GM23248 (cell line): ENCODE measurements at regions not wholly inside any gene's neighbourhood (a gene's known extent, or its start where the extent isn't known, plus 50 kb on each side); places are given as distances from the start of the nearest gene placed in this dataset.

Experiments used
- DNase-seq: peaks from one replicate; pipeline ENCODE4 v3.0.0-alpha.2; 2015
- H2AFZ ChIP-seq: fragments of 200-600 bp; sonication (generic); 2 replicates; pipeline ENCODE4 v1.6.1; 2016; ENCODE audit warnings: antibody characterized with exemption
- H3F3A ChIP-seq: fragments of 200-600 bp; sonication (generic); 2 replicates; pipeline ENCODE4 v1.6.1; 2016; ENCODE audit warnings: mild to moderate bottlenecking, antibody characterized with exemption, mixed run types; ENCODE audit not compliant: insufficient read depth
- H3K27ac ChIP-seq: fragments of 200-600 bp; sonication (generic); 2 replicates; pipeline ENCODE4 v1.5.1; 2016; ENCODE audit warnings: mild to moderate bottlenecking
- H3K27me3 ChIP-seq: fragments of 200-600 bp; sonication (generic); replicated peaks from 2 replicates; pipeline ENCODE4 v1.6.1; 2016; ENCODE audit warnings: mild to moderate bottlenecking; ENCODE audit not compliant: insufficient read depth
- H3K36me3 ChIP-seq: fragments of 200-600 bp; sonication (generic); 2 replicates; pipeline ENCODE4 v1.6.1; 2016; ENCODE audit warnings: low read depth, mild to moderate bottlenecking
- H3K4me1 ChIP-seq: fragments of 200-600 bp; sonication (generic); 2 replicates; pipeline ENCODE4 v1.6.1; 2016; ENCODE audit warnings: mild to moderate bottlenecking; ENCODE audit not compliant: insufficient read depth
- H3K4me2 ChIP-seq: fragments of 200-600 bp; sonication (generic); one replicate; pipeline ENCODE4 v1.6.1; 2016; ENCODE audit warnings: mild to moderate bottlenecking; ENCODE audit not compliant: unreplicated experiment
- H3K4me3 ChIP-seq: fragments of 200-600 bp; sonication (generic); 2 replicates; pipeline ENCODE4 v1.5.1; 2016; ENCODE audit warnings: mild to moderate bottlenecking
- H3K79me2 ChIP-seq: fragments of 200-600 bp; sonication (generic); 2 replicates; pipeline ENCODE4 v1.6.1; 2016; ENCODE audit warnings: mild to moderate bottlenecking; ENCODE audit not compliant: insufficient read depth
- H3K9ac ChIP-seq: fragments of 200-600 bp; sonication (generic); 2 replicates; pipeline ENCODE4 v1.6.1; 2016; ENCODE audit warnings: mild to moderate bottlenecking
- H3K9me2 ChIP-seq: fragments of 200-600 bp; sonication (generic); 2 replicates; pipeline ENCODE4 v1.6.1; 2016; ENCODE audit warnings: mixed run types, mild to moderate bottlenecking, moderate library complexity; ENCODE audit not compliant: insufficient read depth
- H3K9me3 ChIP-seq: fragments of 200-600 bp; sonication (generic); one replicate; pipeline ENCODE4 v1.6.1; 2017; ENCODE audit warnings: low read depth
- H4K20me1 ChIP-seq: fragments of 200-600 bp; sonication (generic); 2 replicates; pipeline ENCODE4 v1.6.0; 2016; ENCODE audit not compliant: insufficient read depth
- EZH2 ChIP-seq: fragments of 200-600 bp; sonication (generic); IDR thresholded peaks from 2 replicates; pipeline ENCODE4 v1.6.1; 2018; ENCODE audit warnings: antibody characterized with exemption, mild to moderate bottlenecking; ENCODE audit not compliant: insufficient read depth, poor library complexity, severe bottlenecking
- EZH2phosphoT487 ChIP-seq: fragments of 200-600 bp; sonication (generic); IDR thresholded peaks from 2 replicates; pipeline ENCODE4 v1.6.1; 2018; ENCODE audit warnings: antibody characterized with exemption, moderate library complexity, mild to moderate bottlenecking, low read depth; ENCODE audit not compliant: insufficient read depth
- WGBS, 2 experiments: methylation state at CpG; one replicate each; pipeline ENCODE4 v1.1.6; 2015 to 2017; ENCODE audit warnings: low lambda C conversion rate in 2 of 2, low coverage in 1 of 2; ENCODE audit errors: missing lambda C conversion rate in 2 of 2; 5-methylcytosine and 5-hydroxymethylcytosine counted together
- in situ Hi-C: fragments of 300-500 bp; cut with MboI; formaldehyde crosslinking; loops from 2 replicates; pipeline ENCODE4 v1.15.0; 2020

- no peak for DNase-seq
- Histone ChIP-seq H3K4me2 (no peak overlapping the region), H3K36me3 (no peaks in the 10 kb centered on the region), H4K20me1 (no peaks in the 10 kb centered on the region), H3K9me2 (no peaks in the 10 kb centered on the region), H3K4me1 (peaks cover 4% of the 10 kb centered on the region; the same call in 1 of the 2 replicates), H3K9ac (no peak overlapping the region), H3K79me2 (no peaks in the 10 kb centered on the region), H3F3A (no peaks in the 10 kb centered on the region), H2AFZ (no peak overlapping the region), H3K4me3 (no peak overlapping the region), H3K27ac (no peak overlapping the region), H3K27me3 (peaks cover 40% of the 10 kb centered on the region), H3K9me3 (no peaks in the 10 kb centered on the region)
- WGBS, 2 experiments: 14 to 19% methylated on average over 6 of the region's 6 CpGs
- in situ Hi-C loops: no loop called here
- no peak for TF ChIP-seq EZH2phosphoT487
- TF ChIP-seq EZH2: no peak
These were observed 80.0 kb upstream of the FOXB1 start for GRCh38 chr15:59924096-59924495.

- Histone ChIP-seq H3K27ac (no peak overlapping the region), H3K9me2 (no peaks in the 10 kb centered on the region), H2AFZ (no peak overlapping the region), H3K9ac (no peak overlapping the region), H3F3A (no peaks in the 10 kb centered on the region), H3K4me3 (no peak overlapping the region), H3K27me3 (peaks cover 38% of the 10 kb centered on the region), H3K79me2 (no peaks in the 10 kb centered on the region), H3K4me2 (no peak overlapping the region), H3K36me3 (no peaks in the 10 kb centered on the region), H4K20me1 (no peaks in the 10 kb centered on the region), H3K9me3 (no peaks in the 10 kb centered on the region), H3K4me1 (peaks cover 4% of the 10 kb centered on the region; the same call in 1 of the 2 replicates)
- TF ChIP-seq EZH2phosphoT487 (no peak), EZH2 (no peak)
- DNase-seq: no peak
- in situ Hi-C loops: no loop called here
- 52 to 62% methylated on average over 4 of the region's 4 CpGs for WGBS, 2 experiments
These were observed 80.6 kb upstream of the FOXB1 start for GRCh38 chr15:59923508-59923907.

- no peak for TF ChIP-seq EZH2phosphoT487
- no peak for TF ChIP-seq EZH2
- Histone ChIP-seq H3K79me2 (no peaks in the 10 kb centered on the region), H3K9me3 (no peaks in the 10 kb centered on the region), H4K20me1 (no peaks in the 10 kb centered on the region), H3F3A (no peaks in the 10 kb centered on the region), H3K27ac (peak overlapping the region; percentile 20; the same call in 1 of the 2 replicates), H3K27me3 (peaks cover 41% of the 10 kb centered on the region), H3K4me2 (peak overlapping the region; percentile 50), H3K9me2 (no peaks in the 10 kb centered on the region), H3K4me1 (peaks cover 4% of the 10 kb centered on the region; the same call in 1 of the 2 replicates), H3K9ac (no peak overlapping the region), H2AFZ (no peak overlapping the region), H3K4me3 (no peak overlapping the region), H3K36me3 (no peaks in the 10 kb centered on the region)
- in situ Hi-C loops: no loop called here
- DNase-seq: peak; percentile 93
- WGBS, 2 experiments: 57 to 62% methylated on average over 11 of the region's 11 CpGs
These were observed 84.8 kb upstream of the FOXB1 start for GRCh38 chr15:59918994-59919951.

- peaks cover 4% of the 10 kb centered on the region; the same call in 1 of the 2 replicates for H3K4me1 ChIP-seq
- no peak overlapping the region for H3K4me3 ChIP-seq
- TF ChIP-seq EZH2 (no peak), EZH2phosphoT487 (no peak)
- no peaks in the 10 kb centered on the region for H3K9me2 ChIP-seq
- no peak overlapping the region for H2AFZ ChIP-seq
- no peak overlapping the region for H3K4me2 ChIP-seq
- H3K27me3 ChIP-seq: peaks cover 36% of the 10 kb centered on the region
- no peak overlapping the region for H3K9ac ChIP-seq
- H3K79me2 ChIP-seq: no peaks in the 10 kb centered on the region
- no peaks in the 10 kb centered on the region for H3F3A ChIP-seq
- no peak overlapping the region for H3K27ac ChIP-seq
- no peaks in the 10 kb centered on the region for H3K9me3 ChIP-seq
- in situ Hi-C loops: no loop called here
- 48 to 51% methylated on average over 10 of the region's 10 CpGs for WGBS, 2 experiments
- peak; percentile 62 for DNase-seq
- no peaks in the 10 kb centered on the region for H4K20me1 ChIP-seq
- no peaks in the 10 kb centered on the region for H3K36me3 ChIP-seq
These were observed 86.5 kb upstream of the FOXB1 start for GRCh38 chr15:59917504-59918157.
